SU-DHL-6 (cell line): ENCODE measurements at regions not wholly inside any gene's neighbourhood (a gene's known extent, or its start where the extent isn't known, plus 50 kb on each side); places are given as distances from the start of the nearest gene placed in this dataset.

ENCODE experiments used
- H2AFZ ChIP-seq: fragments of 200-600 bp; sonication (generic); 2 replicates; pipeline ENCODE4 v1.6.1; 2014; ENCODE audit warnings: low read depth, mild to moderate bottlenecking, moderate library complexity, mixed read lengths, antibody characterized with exemption, low read length; ENCODE audit not compliant: severe bottlenecking
- H3F3A ChIP-seq: fragments of 200-600 bp; shearing (Covaris generic); 2 replicates; pipeline ENCODE4 v1.6.0; 2016; ENCODE audit warnings: antibody characterized with exemption, mild to moderate bottlenecking; ENCODE audit not compliant: insufficient read depth
- H3K27ac ChIP-seq: fragments of 200-600 bp; sonication (generic); 2 replicates; pipeline ENCODE4 v1.5.1; 2016; ENCODE audit warnings: low read depth, mild to moderate bottlenecking, low read length, moderate library complexity, mixed read lengths
- H3K27me3 ChIP-seq: fragments of 200-600 bp; sonication (generic), shearing (Covaris generic); 2 replicates; pipeline ENCODE4 v1.6.0; 2014; ENCODE audit warnings: mild to moderate bottlenecking, low read length
- H3K36me3 ChIP-seq: fragments of 200-600 bp; sonication (generic); 2 replicates; pipeline ENCODE4 v1.6.1; 2014; ENCODE audit warnings: mild to moderate bottlenecking, low read length, mixed read lengths
- H3K4me2 ChIP-seq: fragments of 300-600, 200-600 bp; shearing (Covaris generic), sonication (generic); 2 replicates; pipeline ENCODE4 v1.6.0; 2014; ENCODE audit warnings: low read length, low read depth, mild to moderate bottlenecking; ENCODE audit not compliant: poor library complexity, severe bottlenecking
- H3K4me3 ChIP-seq: fragments of 200-600 bp; sonication (generic); 2 replicates; pipeline ENCODE4 v1.5.1; 2014; ENCODE audit warnings: antibody characterized with exemption, low read length, mild to moderate bottlenecking, mixed read lengths; ENCODE audit not compliant: insufficient read depth, poor library complexity, severe bottlenecking
- H3K79me2 ChIP-seq: fragments of 200-600 bp; sonication (generic); 2 replicates; pipeline ENCODE4 v1.6.1; 2014; ENCODE audit warnings: mild to moderate bottlenecking, low read length, moderate library complexity; ENCODE audit not compliant: insufficient read depth
- H3K9ac ChIP-seq: fragments of 200-600 bp; sonication (generic); 2 replicates; pipeline ENCODE4 v1.7.0; 2014; ENCODE audit warnings: mild to moderate bottlenecking, low read length
- H3K9me2 ChIP-seq: fragments of 200-600 bp; sonication (generic); replicated peaks from 2 replicates; pipeline ENCODE4 v1.6.1; 2014; ENCODE audit warnings: low read length; ENCODE audit not compliant: insufficient read depth
- H3K9me3 ChIP-seq: fragments of 200-600 bp; sonication (generic); 2 replicates; pipeline ENCODE4 v1.6.1; 2014; ENCODE audit warnings: low read length, mixed read lengths; ENCODE audit not compliant: insufficient read depth
- H4K20me1 ChIP-seq: fragments of 200-600 bp; sonication (generic); 2 replicates; pipeline ENCODE4 v1.6.1; 2014; ENCODE audit warnings: low read depth, mild to moderate bottlenecking, antibody characterized with exemption, low read length, moderate library complexity, mixed read lengths
- CTCF ChIP-seq: fragments of 200-600 bp; sonication (generic); IDR thresholded peaks from one replicate; pipeline ENCODE4 v1.5.1; 2017; ENCODE audit warnings: antibody characterized with exemption, mild to moderate bottlenecking, low read length, moderate library complexity; ENCODE audit not compliant: insufficient read depth, poor library complexity, severe bottlenecking
- EZH2phosphoT487 ChIP-seq: fragments of 200-600 bp; sonication (generic), shearing (Covaris generic); conservative IDR thresholded peaks from 2 replicates; pipeline ENCODE4 v1.6.1; 2018; ENCODE audit warnings: mild to moderate bottlenecking, antibody characterized with exemption, low read length, moderate library complexity, mixed read lengths

GRCh38 chr1:70840260-70840953, 207.2 kb downstream of the PTGER3 start:
- H3K27me3 ChIP-seq, result no peaks in the 10 kb centered on the region
- no peak for TF ChIP-seq EZH2phosphoT487
- no peak for TF ChIP-seq CTCF

GRCh38 chr1:70842562-70842961, 205.1 kb downstream of the PTGER3 start:
- no peak for TF ChIP-seq CTCF
- TF ChIP-seq EZH2phosphoT487, result no peak
- Histone ChIP-seq H3K27ac (no peak overlapping the region), H3K27me3 (no peaks in the 10 kb centered on the region), H3F3A (no peaks in the 10 kb centered on the region), H3K79me2 (no peaks in the 10 kb centered on the region), H3K4me3 (no peak overlapping the region), H3K9me3 (no peaks in the 10 kb centered on the region), H3K36me3 (no peaks in the 10 kb centered on the region), H3K4me2 (no peak overlapping the region), H3K9me2 (no peaks in the 10 kb centered on the region), H3K9ac (no peak overlapping the region), H4K20me1 (no peaks in the 10 kb centered on the region), H2AFZ (no peak overlapping the region)

More at GRCh38 chr1:70840260-70840953, 207.2 kb downstream of the PTGER3 start:
- Histone ChIP-seq H3K4me3 (no peak overlapping the region), H3F3A (no peaks in the 10 kb centered on the region), H4K20me1 (no peaks in the 10 kb centered on the region), H3K9me2 (no peaks in the 10 kb centered on the region), H3K36me3 (no peaks in the 10 kb centered on the region), H3K79me2 (no peaks in the 10 kb centered on the region), H3K9me3 (no peaks in the 10 kb centered on the region), H3K4me2 (no peak overlapping the region), H3K9ac (no peak overlapping the region), H2AFZ (no peak overlapping the region), H3K27ac (no peak overlapping the region)

GRCh38 chr1:70843452-70843851, 204.2 kb downstream of the PTGER3 start:
- H3K4me2 ChIP-seq, result no peak overlapping the region
- no peaks in the 10 kb centered on the region for H3K9me3 ChIP-seq
- H3F3A ChIP-seq, result no peaks in the 10 kb centered on the region
- no peaks in the 10 kb centered on the region for H3K9me2 ChIP-seq
- H3K4me3 ChIP-seq, result no peak overlapping the region
- H3K9ac ChIP-seq, result no peak overlapping the region
- H4K20me1 ChIP-seq, result no peaks in the 10 kb centered on the region
- no peaks in the 10 kb centered on the region for H3K79me2 ChIP-seq
- H2AFZ ChIP-seq, result no peak overlapping the region
- H3K27me3 ChIP-seq, result no peaks in the 10 kb centered on the region
- TF ChIP-seq EZH2phosphoT487, result no peak
- no peak for TF ChIP-seq CTCF
- H3K27ac ChIP-seq, result no peak overlapping the region
- no peaks in the 10 kb centered on the region for H3K36me3 ChIP-seq
